Osteoblast (primary cell): ENCODE measurements at regions not wholly inside any gene's neighbourhood (a gene's known extent, or its start where the extent isn't known, plus 50 kb on each side); places are given as distances from the start of the nearest gene placed in this dataset.

ENCODE experiments used
- DNase-seq: peaks from one replicate; pipeline ENCODE4 v3.0.0; 2011; ENCODE audit warnings: low spot score, mixed read lengths; ENCODE audit not compliant: insufficient read length; ENCODE audit errors: missing footprints
- H2AFZ ChIP-seq: 2 replicates; pipeline ENCODE4 v1.6.0; 2011; ENCODE audit warnings: mild to moderate bottlenecking, low read length
- H3K27ac ChIP-seq: 2 replicates; pipeline ENCODE4 v1.5.1; 2011; ENCODE audit warnings: mild to moderate bottlenecking, low read depth, low read length, moderate library complexity
- H3K27me3 ChIP-seq: 2 replicates; pipeline ENCODE4 v1.6.0; 2012; ENCODE audit warnings: mild to moderate bottlenecking, control low read depth, inconsistent platforms, low read length, moderate library complexity; ENCODE audit not compliant: insufficient read depth
- H3K36me3 ChIP-seq: 2 replicates; pipeline ENCODE4 v1.5.1; 2011; ENCODE audit warnings: mild to moderate bottlenecking, low read length, control low read depth, moderate library complexity; ENCODE audit not compliant: insufficient read depth
- H3K4me1 ChIP-seq: 2 replicates; pipeline ENCODE4 v1.5.1; 2011; ENCODE audit warnings: mild to moderate bottlenecking, low read length, control low read depth, moderate library complexity; ENCODE audit not compliant: insufficient read depth
- H3K4me2 ChIP-seq: 2 replicates; pipeline ENCODE4 v1.6.0; 2011; ENCODE audit warnings: mild to moderate bottlenecking, low read length; ENCODE audit not compliant: insufficient read depth
- H3K4me3 ChIP-seq: fragments of 200-600 bp; sonication (generic); 3 replicates; pipeline ENCODE4 v1.5.1; 2012; ENCODE audit warnings: mild to moderate bottlenecking, low read length, inconsistent platforms; ENCODE audit not compliant: insufficient read depth
- H3K79me2 ChIP-seq: 2 replicates; pipeline ENCODE4 v1.6.0; 2012; ENCODE audit warnings: mild to moderate bottlenecking, low read length, control low read depth, inconsistent platforms; ENCODE audit not compliant: insufficient read depth
- H3K9me3 ChIP-seq: 2 replicates; pipeline ENCODE4 v1.5.1; 2011; ENCODE audit warnings: low read depth, low read length, control low read depth
- H4K20me1 ChIP-seq: 2 replicates; pipeline ENCODE4 v1.6.0; 2012; ENCODE audit warnings: mild to moderate bottlenecking, low read length, control low read depth; ENCODE audit not compliant: insufficient read depth
- TF ChIP-seq, protein P1 (sequence below): IDR thresholded peaks from 2 replicates; pipeline ENCODE4 v1.5.1; 2011; ENCODE audit warnings: mild to moderate bottlenecking, low read depth, low read length, moderate library complexity; ENCODE audit errors: extremely low read depth

DNA sequence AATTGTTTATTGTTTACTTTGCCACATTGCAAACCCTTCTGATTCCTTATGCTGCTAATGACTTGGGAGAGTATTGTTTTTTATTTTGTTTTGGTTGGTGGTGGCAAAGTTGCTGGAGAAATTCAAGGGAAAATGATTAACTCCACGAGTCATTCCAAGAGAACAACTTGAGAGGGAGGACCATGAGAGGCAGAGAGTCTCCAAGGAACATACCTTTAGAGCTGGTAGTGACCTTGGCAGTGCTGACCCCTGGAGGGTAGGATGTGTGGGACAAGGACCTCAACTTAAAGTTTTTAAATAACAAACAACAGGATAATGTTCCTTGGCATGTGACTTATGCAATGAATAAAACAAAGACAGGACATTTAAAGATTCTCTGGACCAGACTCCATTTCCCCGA lies 139.7 kb downstream of the LRRC70 start:
- H2AFZ ChIP-seq: no peak overlapping the region
- no peaks in the 10 kb centered on the region for H3K79me2 ChIP-seq
- DNase-seq: no peak
- no peak overlapping the region for H3K4me3 ChIP-seq
- no peaks in the 10 kb centered on the region for H3K36me3 ChIP-seq
- H3K27me3 ChIP-seq: no peaks in the 10 kb centered on the region
- H3K4me1 ChIP-seq: no peaks in the 10 kb centered on the region
- TF ChIP-seq, protein P1, sequence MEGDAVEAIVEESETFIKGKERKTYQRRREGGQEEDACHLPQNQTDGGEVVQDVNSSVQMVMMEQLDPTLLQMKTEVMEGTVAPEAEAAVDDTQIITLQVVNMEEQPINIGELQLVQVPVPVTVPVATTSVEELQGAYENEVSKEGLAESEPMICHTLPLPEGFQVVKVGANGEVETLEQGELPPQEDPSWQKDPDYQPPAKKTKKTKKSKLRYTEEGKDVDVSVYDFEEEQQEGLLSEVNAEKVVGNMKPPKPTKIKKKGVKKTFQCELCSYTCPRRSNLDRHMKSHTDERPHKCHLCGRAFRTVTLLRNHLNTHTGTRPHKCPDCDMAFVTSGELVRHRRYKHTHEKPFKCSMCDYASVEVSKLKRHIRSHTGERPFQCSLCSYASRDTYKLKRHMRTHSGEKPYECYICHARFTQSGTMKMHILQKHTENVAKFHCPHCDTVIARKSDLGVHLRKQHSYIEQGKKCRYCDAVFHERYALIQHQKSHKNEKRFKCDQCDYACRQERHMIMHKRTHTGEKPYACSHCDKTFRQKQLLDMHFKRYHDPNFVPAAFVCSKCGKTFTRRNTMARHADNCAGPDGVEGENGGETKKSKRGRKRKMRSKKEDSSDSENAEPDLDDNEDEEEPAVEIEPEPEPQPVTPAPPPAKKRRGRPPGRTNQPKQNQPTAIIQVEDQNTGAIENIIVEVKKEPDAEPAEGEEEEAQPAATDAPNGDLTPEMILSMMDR: no peak
- H3K4me2 ChIP-seq: no peak overlapping the region
- H3K27ac ChIP-seq: no peak overlapping the region
- H3K9me3 ChIP-seq: no peaks in the 10 kb centered on the region
- no peaks in the 10 kb centered on the region for H4K20me1 ChIP-seq

DNA sequence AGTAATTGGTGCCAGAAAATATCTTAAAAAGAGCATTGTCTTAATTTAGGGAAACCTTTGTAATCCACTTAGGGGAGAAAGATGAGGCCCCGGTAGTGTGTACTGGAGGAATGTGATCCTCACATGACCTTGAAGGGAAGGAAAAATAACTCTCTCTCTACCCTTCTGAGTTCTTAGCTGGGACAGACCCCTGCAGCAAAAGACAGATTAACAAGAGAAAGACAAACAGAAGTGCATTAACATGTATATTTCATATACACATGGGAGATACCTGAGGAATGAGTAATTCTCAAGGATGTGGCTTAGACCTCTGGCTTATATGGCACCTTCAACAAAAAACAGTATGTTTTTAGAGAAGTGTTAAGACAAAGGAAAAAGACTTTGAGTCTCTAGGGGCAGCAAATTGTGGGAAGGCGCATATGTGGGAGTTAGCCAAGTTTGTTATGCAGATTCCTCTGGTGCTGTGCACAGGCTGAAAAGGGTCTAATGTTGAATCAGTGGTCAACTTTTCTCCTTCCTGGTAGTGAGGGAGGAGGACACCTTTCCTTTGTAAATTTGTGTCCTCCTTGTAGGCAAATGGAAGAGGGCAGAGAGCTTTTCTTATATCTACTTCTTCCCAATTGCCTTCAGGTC lies 138.8 kb downstream of the LRRC70 start:
- Histone ChIP-seq H3K4me1 (no peaks in the 10 kb centered on the region), H2AFZ (no peak overlapping the region), H3K27ac (no peak overlapping the region), H3K36me3 (no peaks in the 10 kb centered on the region), H4K20me1 (no peaks in the 10 kb centered on the region), H3K9me3 (no peaks in the 10 kb centered on the region), H3K4me3 (no peak overlapping the region), H3K79me2 (no peaks in the 10 kb centered on the region), H3K4me2 (no peak overlapping the region), H3K27me3 (no peaks in the 10 kb centered on the region)
- no peak for DNase-seq
- TF ChIP-seq, protein P1: no peak

DNA sequence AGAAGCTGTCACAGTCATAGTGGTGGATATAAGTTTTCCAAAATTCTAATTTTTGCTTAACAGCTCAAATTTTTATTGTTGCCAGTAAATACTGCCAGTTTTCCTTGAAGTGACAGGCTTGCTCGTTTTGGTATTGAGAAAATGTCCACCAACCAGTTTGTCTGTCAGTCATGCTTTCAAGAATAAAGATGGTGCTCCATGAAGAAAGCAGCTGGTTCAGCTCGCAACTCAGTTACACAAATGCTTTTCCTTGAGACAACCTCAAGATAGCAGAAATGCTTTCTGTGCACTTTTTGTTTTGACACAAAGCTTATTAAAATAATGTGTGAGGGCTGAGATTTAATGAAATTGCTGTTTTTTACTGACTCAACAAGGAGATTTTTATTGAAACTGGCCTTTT lies 135.7 kb downstream of the LRRC70 start:
- TF ChIP-seq, protein P1: no peak
- Histone ChIP-seq H3K79me2 (no peaks in the 10 kb centered on the region), H3K4me2 (no peak overlapping the region), H3K4me3 (no peak overlapping the region), H2AFZ (no peak overlapping the region), H3K4me1 (no peaks in the 10 kb centered on the region), H3K27ac (no peak overlapping the region), H3K36me3 (no peaks in the 10 kb centered on the region), H3K9me3 (no peaks in the 10 kb centered on the region), H4K20me1 (no peaks in the 10 kb centered on the region), H3K27me3 (no peaks in the 10 kb centered on the region)
- no peak for DNase-seq

DNA sequence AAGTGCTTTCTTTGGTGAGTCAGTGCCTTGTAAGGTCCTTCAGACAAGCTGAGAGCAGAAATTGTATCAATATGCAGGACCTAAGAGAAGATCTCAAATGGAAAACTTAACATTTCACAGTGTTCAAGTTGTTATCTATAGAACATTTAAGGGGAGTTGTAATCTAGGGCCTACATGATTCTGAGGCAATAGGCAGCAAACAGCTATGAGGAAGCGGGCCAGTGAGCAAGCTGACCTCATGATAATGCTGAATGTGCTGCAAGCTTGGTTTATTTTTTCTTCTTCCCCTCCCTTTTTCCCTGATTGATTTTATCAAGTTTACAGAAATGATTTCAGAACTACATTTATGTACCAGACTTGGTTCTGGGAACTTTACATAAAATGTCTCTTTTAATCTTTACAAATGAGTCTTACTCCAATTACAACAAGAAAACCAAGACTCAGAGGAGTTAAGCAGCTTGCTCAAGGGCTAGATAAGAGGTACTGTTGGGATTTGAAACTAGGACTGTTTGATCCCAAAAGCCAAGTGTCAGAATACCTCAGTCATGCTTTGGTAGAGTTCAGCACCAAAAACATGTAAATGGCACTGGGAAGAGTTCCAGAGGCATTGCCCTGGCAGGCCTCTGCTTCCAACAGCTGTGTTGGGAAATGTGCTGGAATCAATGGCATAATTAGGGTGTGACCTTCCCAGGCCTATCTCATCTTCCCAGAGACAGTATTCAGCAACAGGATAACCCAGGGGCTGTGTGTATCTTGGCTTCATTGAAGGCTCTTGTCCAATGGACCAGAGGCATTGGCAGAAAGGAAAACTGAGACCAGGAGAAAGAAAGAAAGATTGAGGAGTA lies 130.1 kb downstream of the LRRC70 start:
- H3K79me2 ChIP-seq: no peaks in the 10 kb centered on the region
- H3K27me3 ChIP-seq: no peaks in the 10 kb centered on the region
- TF ChIP-seq, protein P1: no peak
- H3K36me3 ChIP-seq: no peaks in the 10 kb centered on the region
- no peak overlapping the region for H3K27ac ChIP-seq
- DNase-seq: no peak
- H3K9me3 ChIP-seq: no peaks in the 10 kb centered on the region
- H3K4me3 ChIP-seq: no peak overlapping the region
- H3K4me1 ChIP-seq: no peaks in the 10 kb centered on the region
- no peak overlapping the region for H2AFZ ChIP-seq
- H4K20me1 ChIP-seq: no peaks in the 10 kb centered on the region
- no peak overlapping the region for H3K4me2 ChIP-seq
